ENCODE measurements at regions not wholly inside any gene's neighbourhood (a gene's known extent, or its start where the extent isn't known, plus 50 kb on each side); places are given as distances from the start of the nearest gene placed in this dataset.

- no peak overlapping the region for H3K4me3 ChIP-seq (ENCODE audit: low read depth, low read length, poor library complexity, severe bottlenecking)
- H2AFZ ChIP-seq (ENCODE audit: low read length): no peak overlapping the region
- 0 out of 2 replicates have a peak, but pooled peaks cover 5% of the 10 kb centered on the region for H3K9me3 ChIP-seq (ENCODE audit: low read length)
- H3K27ac ChIP-seq (ENCODE audit: low read depth, low read length, poor library complexity, severe bottlenecking): no peak overlapping the region
- TF ChIP-seq CTCF (conservative IDR thresholded peaks at IDR 0.05; ENCODE audit: low read length) (no peak), EZH2phosphoT487 (IDR thresholded peaks at IDR 0.05; ENCODE audit: borderline replicate concordance, low read depth, low read length) (no peak)
- H3K36me3 ChIP-seq (ENCODE audit: insufficient read depth, low read length): no peaks in the 10 kb centered on the region
- no peaks in the 10 kb centered on the region for H4K20me1 ChIP-seq (ENCODE audit: insufficient read depth, low read length)
- CTCF ChIA-PET (ENCODE audit: unreplicated experiment): no interaction called here
- no TSS peak for BruUV-seq (replicated peaks)
- no peaks in the 10 kb centered on the region for H3K9me2 ChIP-seq (ENCODE audit: insufficient read depth, low read length)
- intact Hi-C loops (cut with micrococcal nuclease; ENCODE audit: unreplicated experiment): no loop called here
- POLR2A ChIA-PET: interaction anchor here (0.7 kb wide), 1 partner anchor 160 kb away, joined by 3 read pairs; no protein-coding TSS in a partner anchor
- no peak overlapping the region for H3K4me2 ChIP-seq (ENCODE audit: low read length)
- no peaks in the 10 kb centered on the region for H3K4me1 ChIP-seq (ENCODE audit: insufficient read depth, low read length, poor library complexity, severe bottlenecking)
- H3K79me2 ChIP-seq (ENCODE audit: insufficient read depth, low read depth, low read length): no peaks in the 10 kb centered on the region
- no peak for DNase-seq (ENCODE audit: low spot score)
Observed at GRCh38 chr2:12861344-12861930, 144.7 kb downstream of the TRIB2 start.

GRCh38 chr2:12862541-12862940 lies 145.8 kb downstream of the TRIB2 start:
- Histone ChIP-seq H4K20me1 (ENCODE audit: insufficient read depth, low read length) (no peaks in the 10 kb centered on the region), H3K36me3 (ENCODE audit: insufficient read depth, low read length) (no peaks in the 10 kb centered on the region), H3K4me3 (ENCODE audit: low read depth, low read length, poor library complexity, severe bottlenecking) (no peak overlapping the region), H3K9me3 (ENCODE audit: low read length) (0 out of 2 replicates have a peak, but pooled peaks cover 5% of the 10 kb centered on the region), H3K79me2 (ENCODE audit: insufficient read depth, low read depth, low read length) (no peaks in the 10 kb centered on the region), H3K4me1 (ENCODE audit: insufficient read depth, low read length, poor library complexity, severe bottlenecking) (no peaks in the 10 kb centered on the region), H2AFZ (ENCODE audit: low read length) (no peak overlapping the region), H3K27ac (ENCODE audit: low read depth, low read length, poor library complexity, severe bottlenecking) (no peak overlapping the region), H3K4me2 (ENCODE audit: low read length) (no peak overlapping the region), H3K9me2 (ENCODE audit: insufficient read depth, low read length) (no peaks in the 10 kb centered on the region)
- CTCF ChIA-PET (ENCODE audit: unreplicated experiment): no interaction called here
- no TSS peak for BruUV-seq (replicated peaks)
- intact Hi-C loops (cut with micrococcal nuclease; ENCODE audit: unreplicated experiment): no loop called here
- POLR2A ChIA-PET: interaction anchor here (0.8 kb wide), 1 partner anchor 675 kb away, joined by 3 read pairs; no protein-coding TSS in a partner anchor
- TF ChIP-seq EZH2phosphoT487 (IDR thresholded peaks at IDR 0.05; ENCODE audit: borderline replicate concordance, low read depth, low read length) (no peak), CTCF (conservative IDR thresholded peaks at IDR 0.05; ENCODE audit: low read length) (no peak)
- DNase-seq (ENCODE audit: low spot score): no peak

- intact Hi-C loops (cut with micrococcal nuclease; ENCODE audit: unreplicated experiment): no loop called here
- no peak overlapping the region for H3K4me3 ChIP-seq (ENCODE audit: low read depth, low read length, poor library complexity, severe bottlenecking)
- H3K27ac ChIP-seq (ENCODE audit: low read depth, low read length, poor library complexity, severe bottlenecking): no peak overlapping the region
- no TSS peak for BruUV-seq (replicated peaks)
- H3K36me3 ChIP-seq (ENCODE audit: insufficient read depth, low read length): no peaks in the 10 kb centered on the region
- 0 out of 2 replicates have a peak, but pooled peaks cover 5% of the 10 kb centered on the region for H3K9me3 ChIP-seq (ENCODE audit: low read length)
- DNase-seq (ENCODE audit: low spot score): no peak
- H3K9me2 ChIP-seq (ENCODE audit: insufficient read depth, low read length): no peaks in the 10 kb centered on the region
- no peak for TF ChIP-seq EZH2phosphoT487 (IDR thresholded peaks at IDR 0.05; ENCODE audit: borderline replicate concordance, low read depth, low read length)
- H2AFZ ChIP-seq (ENCODE audit: low read length): no peak overlapping the region
- H4K20me1 ChIP-seq (ENCODE audit: insufficient read depth, low read length): no peaks in the 10 kb centered on the region
- ChIA-PET CTCF (ENCODE audit: unreplicated experiment) (no interaction called here), POLR2A (interaction anchor here (0.5 kb wide), 1 partner anchor 131 kb away, joined by 4 read pairs; no protein-coding TSS in a partner anchor)
- no peaks in the 10 kb centered on the region for H3K79me2 ChIP-seq (ENCODE audit: insufficient read depth, low read depth, low read length)
- H3K4me1 ChIP-seq (ENCODE audit: insufficient read depth, low read length, poor library complexity, severe bottlenecking): no peaks in the 10 kb centered on the region
- H3K4me2 ChIP-seq (ENCODE audit: low read length): no peak overlapping the region
Observed at GRCh38 chr2:12863937-12864336, 147.2 kb downstream of the TRIB2 start.
